ENCODE measurements at regions not wholly inside any gene's neighbourhood (a gene's known extent, or its start where the extent isn't known, plus 50 kb on each side); places are given as distances from the start of the nearest gene placed in this dataset.

GRCh38 chr5:105882956-105883481 is 1787.7 kb downstream of the EFNA5 start:
- ChIA-PET POLR2A (no interaction called here), CTCF (no interaction called here)
- Histone ChIP-seq H2AFZ (ENCODE audit: insufficient read depth, low read depth, low read length, poor library complexity, severe bottlenecking) (no peak overlapping the region), H4K20me1 (ENCODE audit: control insufficient read depth, insufficient read depth, low read length, poor library complexity, severe bottlenecking) (no peaks in the 10 kb centered on the region), H3K4me2 (replicated peaks; ENCODE audit: low read depth, low read length, poor library complexity, severe bottlenecking) (no peak overlapping the region), H3K9me3 (ENCODE audit: control extremely low read depth in 1 of 3, control insufficient read depth in 2 of 3, insufficient read depth in 1 of 3, low read length in 2 of 3) (peaks cover 0 to 2% (median 0%) of the 10 kb centered on the region in 3 donors), H3K27me3 (replicated peaks in 1 of 4; ENCODE audit: control extremely low read depth in 1 of 4, control insufficient read depth in 3 of 4, insufficient read depth in 4 of 4, low read length in 3 of 4) (no peaks in the 10 kb centered on the region), H3K9ac (ENCODE audit: low read length) (no peak overlapping the region), H3K36me3 (replicated peaks in 1 of 2; ENCODE audit: control extremely low read depth in 1 of 2, control insufficient read depth in 1 of 2, extremely low read depth in 1 of 2, insufficient read depth in 2 of 2, low read length in 1 of 2) (no peaks in the 10 kb centered on the region), H3K27ac (ENCODE audit: low read length in 2 of 2) (no peak overlapping the region), H3K79me2 (ENCODE audit: control insufficient read depth, insufficient read depth, low read length) (no peaks in the 10 kb centered on the region), H3K4me1 (ENCODE audit: control insufficient read depth in 2 of 2, insufficient read depth in 2 of 2, low read length in 2 of 2) (no peaks in the 10 kb centered on the region), H3K4me3 (ENCODE audit: control extremely low read depth in 1 of 5, extremely low read depth in 1 of 5, insufficient read depth in 1 of 5, low read depth in 2 of 5, low read length in 4 of 5) (no peak overlapping the region)
- no peaks in the 10 kb centered on the region for H3K27me3 Mint-ChIP-seq
- ATAC-seq (ENCODE audit: low read depth) (no peak), DNase-seq (no peak)
- intact Hi-C loops (cut with micrococcal nuclease), result no loop called here
- TF ChIP-seq CTCF (IDR thresholded peaks at IDR 0.05), result no peak
- H3K4me3 Mint-ChIP-seq, result no peak overlapping the region
- peaks cover 2% of the 10 kb centered on the region for H3K9me3 Mint-ChIP-seq (ENCODE audit: insufficient read depth)
- no CpG with 5 or more reads among the region's 4 CpGs for WGBS (ENCODE audit: insufficient coverage)
- H3K4me1 Mint-ChIP-seq, result no peaks in the 10 kb centered on the region
- H3K27ac Mint-ChIP-seq, result no peak overlapping the region

GRCh38 chr5:105878402-105878801 is 1792.3 kb downstream of the EFNA5 start:
- no peaks in the 10 kb centered on the region for H3K27me3 ChIP-seq (replicated peaks in 1 of 4; ENCODE audit: control extremely low read depth in 1 of 4, control insufficient read depth in 3 of 4, insufficient read depth in 4 of 4, low read length in 3 of 4)
- Mint-ChIP-seq H3K4me1 (no peaks in the 10 kb centered on the region), H3K4me3 (no peak overlapping the region), H3K9me3 (ENCODE audit: insufficient read depth) (peaks cover 2% of the 10 kb centered on the region), H3K27me3 (no peaks in the 10 kb centered on the region), H3K27ac (no peak overlapping the region)
- H3K9ac ChIP-seq (ENCODE audit: low read length), result no peak overlapping the region
- H3K9me3 ChIP-seq (ENCODE audit: control extremely low read depth in 1 of 3, control insufficient read depth in 2 of 3, insufficient read depth in 1 of 3, low read length in 2 of 3), result no peaks in the 10 kb centered on the region
- no peak for ATAC-seq (ENCODE audit: low read depth)
- POLR2A ChIA-PET, result no interaction called here
- no peak overlapping the region for H3K27ac ChIP-seq (ENCODE audit: low read length in 2 of 2)
- no peak overlapping the region for H2AFZ ChIP-seq (ENCODE audit: insufficient read depth, low read depth, low read length, poor library complexity, severe bottlenecking)
- no peak for TF ChIP-seq EZH2 (IDR thresholded peaks at IDR 0.05; ENCODE audit: borderline replicate concordance, insufficient read depth, low read depth, low read length, poor library complexity, severe bottlenecking)
- TF ChIP-seq CTCF (IDR thresholded peaks at IDR 0.05), result no peak
- CTCF ChIA-PET, result no interaction called here
- intact Hi-C loops (cut with micrococcal nuclease), result no loop called here
- no CpG with 5 or more reads among the region's 1 CpG for WGBS (ENCODE audit: insufficient coverage)
- H3K79me2 ChIP-seq (ENCODE audit: control insufficient read depth, insufficient read depth, low read length), result no peaks in the 10 kb centered on the region
- no peak overlapping the region for H3K4me2 ChIP-seq (replicated peaks; ENCODE audit: low read depth, low read length, poor library complexity, severe bottlenecking)
- no peak overlapping the region for H3K4me3 ChIP-seq (ENCODE audit: control extremely low read depth in 1 of 5, extremely low read depth in 1 of 5, insufficient read depth in 1 of 5, low read depth in 2 of 5, low read length in 4 of 5)
- no peaks in the 10 kb centered on the region for H3K36me3 ChIP-seq (replicated peaks in 1 of 2; ENCODE audit: control extremely low read depth in 1 of 2, control insufficient read depth in 1 of 2, extremely low read depth in 1 of 2, insufficient read depth in 2 of 2, low read length in 1 of 2)
- no peak for DNase-seq
- H3K4me1 ChIP-seq (ENCODE audit: control insufficient read depth in 2 of 2, insufficient read depth in 2 of 2, low read length in 2 of 2), result no peaks in the 10 kb centered on the region
- H4K20me1 ChIP-seq (ENCODE audit: control insufficient read depth, insufficient read depth, low read length, poor library complexity, severe bottlenecking), result no peaks in the 10 kb centered on the region
